Neural progenitor cell (in vitro differentiated cells): ENCODE measurements at regions not wholly inside any gene's neighbourhood (a gene's known extent, or its start where the extent isn't known, plus 50 kb on each side); places are given as distances from the start of the nearest gene placed in this dataset.

Experiments
- DNase-seq: peaks from one replicate; pipeline ENCODE4 v3.0.0-alpha.2; 2016; ENCODE audit warnings: low spot score
- H2AFZ ChIP-seq: fragments of 200-600 bp; sonication (generic); replicated peaks from 2 replicates; pipeline ENCODE4 v1.6.1; 2016; ENCODE audit warnings: antibody characterized with exemption
- H3F3A ChIP-seq: fragments of 200-600 bp; sonication (generic); 2 replicates; pipeline ENCODE4 v1.6.1; 2016; ENCODE audit warnings: antibody characterized with exemption, low read depth
- H3K27ac ChIP-seq: fragments of 200-600 bp; sonication (generic); 2 replicates; pipeline ENCODE4 v1.5.1; 2016; ENCODE audit warnings: mild to moderate bottlenecking
- H3K27me3 ChIP-seq: fragments of 200-600 bp; sonication (generic); 2 replicates; pipeline ENCODE4 v1.6.1; 2016; ENCODE audit warnings: mild to moderate bottlenecking, moderate library complexity
- H3K36me3 ChIP-seq: fragments of 200-600 bp; sonication (generic); 2 replicates; pipeline ENCODE4 v1.5.1; 2016
- H3K4me1 ChIP-seq: fragments of 200-600 bp; sonication (generic); 2 replicates; pipeline ENCODE4 v1.6.1; 2016; ENCODE audit warnings: mixed run types
- H3K4me2 ChIP-seq: fragments of 200-600 bp; sonication (generic); 2 replicates; pipeline ENCODE4 v1.6.1; 2016
- H3K4me3 ChIP-seq: fragments of 200-600 bp; sonication (generic); 2 replicates; pipeline ENCODE4 v1.5.1; 2016
- H3K79me2 ChIP-seq: fragments of 200-600 bp; sonication (generic); 2 replicates; pipeline ENCODE4 v1.6.1; 2016; ENCODE audit warnings: low read depth
- H3K9ac ChIP-seq: fragments of 200-600 bp; sonication (generic); 2 replicates; pipeline ENCODE4 v1.6.1; 2016
- H3K9me3 ChIP-seq: fragments of 200-600 bp; sonication (generic); 2 replicates; pipeline ENCODE4 v1.5.1; 2016; ENCODE audit warnings: low read depth
- H4K20me1 ChIP-seq: fragments of 200-600 bp; sonication (generic); 2 replicates; pipeline ENCODE4 v1.6.1; 2016; ENCODE audit warnings: low read depth
- H3K27ac Mint-ChIP-seq: 3 replicates; pipeline ENCODE4 v1.8.0; 2021; ENCODE audit warnings: mixed read lengths
- H3K27me3 Mint-ChIP-seq: 2 replicates; pipeline ENCODE4 v1.8.0; 2022; ENCODE audit warnings: low read depth, mild to moderate bottlenecking, inconsistent platforms, moderate library complexity, mixed read lengths; ENCODE audit not compliant: insufficient read depth
- H3K36me3 Mint-ChIP-seq: 3 replicates; pipeline ENCODE4 v1.8.0; 2021; ENCODE audit warnings: mixed read lengths
- H3K4me1 Mint-ChIP-seq: 3 replicates; pipeline ENCODE4 v1.8.0; 2021; ENCODE audit warnings: mixed read lengths
- H3K4me3 Mint-ChIP-seq: 3 replicates; pipeline ENCODE4 v1.8.0; 2021; ENCODE audit warnings: mild to moderate bottlenecking, moderate library complexity, mixed read lengths
- H3K9me3 Mint-ChIP-seq: 3 replicates; pipeline ENCODE4 v1.8.0; 2020; ENCODE audit warnings: mixed read lengths
- CTCF ChIP-seq: fragments of 200-600 bp; sonication (generic); IDR thresholded peaks from 2 replicates; pipeline ENCODE4 v1.5.1; 2017; ENCODE audit warnings: antibody characterized with exemption, mild to moderate bottlenecking
- EZH2 ChIP-seq: fragments of 200-600 bp; sonication (generic); IDR thresholded peaks from 2 replicates; pipeline ENCODE4 v1.6.1; 2017; ENCODE audit warnings: antibody characterized with exemption, mild to moderate bottlenecking, moderate library complexity
- EZH2phosphoT487 ChIP-seq: fragments of 200-600 bp; sonication (generic); IDR thresholded peaks from 2 replicates; pipeline ENCODE4 v1.6.1; 2017; ENCODE audit warnings: antibody characterized with exemption

GRCh38 chr10:112047674-112048073 lies 135.9 kb downstream of the GPAM start:
- no peak overlapping the region for H2AFZ ChIP-seq
- H3K4me1 Mint-ChIP-seq = no peaks in the 10 kb centered on the region
- H3K9me3 Mint-ChIP-seq = no peaks in the 10 kb centered on the region
- DNase-seq = no peak
- H4K20me1 ChIP-seq = no peaks in the 10 kb centered on the region
- H3K27me3 ChIP-seq = no peaks in the 10 kb centered on the region
- no peaks in the 10 kb centered on the region for H3K9me3 ChIP-seq
- H3K9ac ChIP-seq = no peak overlapping the region
- no peaks in the 10 kb centered on the region for H3F3A ChIP-seq
- TF ChIP-seq EZH2 (no peak), EZH2phosphoT487 (no peak), CTCF (no peak)
- no peak overlapping the region for H3K4me2 ChIP-seq
- no peaks in the 10 kb centered on the region for H3K36me3 Mint-ChIP-seq
- no peak overlapping the region for H3K4me3 ChIP-seq
- no peak overlapping the region for H3K27ac ChIP-seq
- peaks cover 6% of the 10 kb centered on the region for H3K27me3 Mint-ChIP-seq
- no peak overlapping the region for H3K4me3 Mint-ChIP-seq
- no peaks in the 10 kb centered on the region for H3K4me1 ChIP-seq
- no peaks in the 10 kb centered on the region for H3K79me2 ChIP-seq
- no peaks in the 10 kb centered on the region for H3K36me3 ChIP-seq
- no peak overlapping the region for H3K27ac Mint-ChIP-seq

GRCh38 chr10:112052166-112052565 lies 131.4 kb downstream of the GPAM start:
- Mint-ChIP-seq H3K9me3 (no peaks in the 10 kb centered on the region), H3K36me3 (no peaks in the 10 kb centered on the region), H3K4me1 (peaks cover 6% of the 10 kb centered on the region), H3K27me3 (peaks cover 9% of the 10 kb centered on the region), H3K27ac (no peak overlapping the region), H3K4me3 (no peak overlapping the region)
- Histone ChIP-seq H4K20me1 (no peaks in the 10 kb centered on the region), H3K36me3 (no peaks in the 10 kb centered on the region), H3K79me2 (no peaks in the 10 kb centered on the region), H3K27me3 (no peaks in the 10 kb centered on the region), H3K4me2 (no peak overlapping the region), H3K9ac (no peak overlapping the region), H3K9me3 (no peaks in the 10 kb centered on the region), H3K4me1 (no peaks in the 10 kb centered on the region), H3K4me3 (no peak overlapping the region), H3K27ac (no peak overlapping the region), H3F3A (no peaks in the 10 kb centered on the region), H2AFZ (no peak overlapping the region)
- TF ChIP-seq EZH2phosphoT487 = no peak
- DNase-seq = no peak

GRCh38 chr10:112053895-112054294 lies 129.7 kb downstream of the GPAM start:
- no peaks in the 10 kb centered on the region for H3F3A ChIP-seq
- H3K4me3 ChIP-seq = no peak overlapping the region
- no peaks in the 10 kb centered on the region for H3K9me3 Mint-ChIP-seq
- H3K4me1 Mint-ChIP-seq = peaks cover 6% of the 10 kb centered on the region
- H3K27ac ChIP-seq = no peak overlapping the region
- H3K36me3 ChIP-seq = no peaks in the 10 kb centered on the region
- H3K9ac ChIP-seq = no peak overlapping the region
- peaks cover 9% of the 10 kb centered on the region for H3K27me3 Mint-ChIP-seq
- no peak for TF ChIP-seq CTCF
- no peaks in the 10 kb centered on the region for H3K79me2 ChIP-seq
- no peak overlapping the region for H3K27ac Mint-ChIP-seq
- no peak for DNase-seq
- no peaks in the 10 kb centered on the region for H3K9me3 ChIP-seq
- no peaks in the 10 kb centered on the region for H3K36me3 Mint-ChIP-seq
- no peaks in the 10 kb centered on the region for H3K27me3 ChIP-seq
- no peak overlapping the region for H3K4me2 ChIP-seq
- no peaks in the 10 kb centered on the region for H4K20me1 ChIP-seq
- no peaks in the 10 kb centered on the region for H3K4me1 ChIP-seq
- H3K4me3 Mint-ChIP-seq = no peak overlapping the region
- no peak overlapping the region for H2AFZ ChIP-seq

- Histone ChIP-seq H3K9ac (no peak overlapping the region), H3F3A (no peaks in the 10 kb centered on the region), H2AFZ (no peak overlapping the region), H3K27me3 (no peaks in the 10 kb centered on the region), H3K4me2 (no peak overlapping the region), H3K9me3 (no peaks in the 10 kb centered on the region), H4K20me1 (no peaks in the 10 kb centered on the region), H3K4me3 (no peak overlapping the region), H3K79me2 (no peaks in the 10 kb centered on the region), H3K36me3 (no peaks in the 10 kb centered on the region), H3K27ac (no peak overlapping the region), H3K4me1 (no peaks in the 10 kb centered on the region)
- DNase-seq = no peak
- H3K9me3 Mint-ChIP-seq = no peaks in the 10 kb centered on the region
- TF ChIP-seq EZH2phosphoT487 (no peak), CTCF (no peak), EZH2 (no peak)
- no peak overlapping the region for H3K27ac Mint-ChIP-seq
- H3K4me3 Mint-ChIP-seq = no peak overlapping the region
- H3K27me3 Mint-ChIP-seq = peaks cover 14% of the 10 kb centered on the region
- peaks cover 6% of the 10 kb centered on the region for H3K4me1 Mint-ChIP-seq
- H3K36me3 Mint-ChIP-seq = no peaks in the 10 kb centered on the region
Measured at GRCh38 chr10:112054516-112054915, 129.0 kb downstream of the GPAM start.
